NCI-H128 (cell line): ENCODE measurements at regions not wholly inside any gene's neighbourhood (a gene's known extent, or its start where the extent isn't known, plus 50 kb on each side); places are given as distances from the start of the nearest gene placed in this dataset.
"Not testable (repeated sequence)": the region's sequence is repeated elsewhere in the genome, so short reads cannot be mapped to it uniquely, and the experiment has no call there.

Experiments used
- DNase-seq: peaks from one replicate; lab custom pipeline; 2025; ENCODE audit not compliant: unreplicated experiment; lab: John Stamatoyannopoulos, UW

DNA sequence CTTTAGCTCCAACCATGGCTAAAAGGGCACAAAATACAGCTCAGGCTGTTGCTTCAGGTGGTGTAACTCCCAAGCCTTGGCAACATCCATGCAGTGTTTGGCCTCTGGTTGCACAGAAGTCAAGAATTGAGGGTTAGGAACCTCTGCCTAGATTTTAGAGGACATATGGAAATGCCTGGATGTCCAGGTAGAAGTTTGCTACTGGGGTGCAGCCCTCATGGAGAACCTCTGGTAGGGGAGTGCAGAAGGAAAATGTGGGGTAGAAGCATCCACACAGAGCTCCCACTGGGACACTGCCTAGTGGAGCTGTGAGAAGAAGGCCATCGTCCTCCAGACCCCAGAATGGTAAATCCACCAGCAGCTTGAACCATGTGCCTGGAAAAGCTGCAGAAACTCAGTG, 1453.8 kb upstream of the EYS start:
- DNase-seq: no peak

DNA sequence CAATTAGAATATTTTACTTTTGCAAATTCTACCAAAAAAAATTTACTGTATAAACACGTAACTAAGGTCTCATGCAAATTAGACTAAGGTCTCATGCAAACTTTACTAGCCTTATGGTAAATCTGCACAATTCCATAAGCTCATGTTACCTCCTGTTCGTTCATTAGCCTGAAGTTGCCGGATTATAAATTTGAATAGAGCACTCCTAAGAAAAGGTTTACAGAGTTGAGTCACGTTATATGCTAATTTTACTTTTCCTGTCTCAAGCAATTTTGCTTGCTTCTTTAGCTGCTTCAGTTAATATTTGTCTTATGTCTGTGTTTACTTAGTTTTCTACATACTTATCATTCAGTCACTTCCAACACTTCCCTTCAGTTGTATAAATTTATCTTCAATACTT, 1434.0 kb upstream of the EYS start:
- no peak for DNase-seq

DNA sequence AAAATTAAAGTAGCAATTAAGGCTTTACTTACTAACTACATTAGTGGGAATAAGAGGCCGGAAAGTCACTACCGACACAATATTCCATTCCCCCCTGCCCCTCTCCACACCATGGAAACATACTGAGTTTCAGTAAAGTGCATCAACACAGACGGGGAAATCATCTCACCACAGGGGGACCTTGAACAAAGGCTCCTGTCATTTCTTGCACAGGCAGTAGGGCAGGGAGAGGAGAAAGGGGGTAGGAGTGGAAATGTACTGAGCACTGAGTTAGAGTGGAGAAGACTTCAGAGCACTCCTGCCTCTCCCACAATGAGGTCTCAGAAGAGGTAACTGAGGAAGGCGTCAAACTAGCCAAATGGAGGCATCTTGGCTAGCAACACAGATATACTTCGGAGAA, 1426.9 kb upstream of the EYS start:
- DNase-seq: no peak

DNA sequence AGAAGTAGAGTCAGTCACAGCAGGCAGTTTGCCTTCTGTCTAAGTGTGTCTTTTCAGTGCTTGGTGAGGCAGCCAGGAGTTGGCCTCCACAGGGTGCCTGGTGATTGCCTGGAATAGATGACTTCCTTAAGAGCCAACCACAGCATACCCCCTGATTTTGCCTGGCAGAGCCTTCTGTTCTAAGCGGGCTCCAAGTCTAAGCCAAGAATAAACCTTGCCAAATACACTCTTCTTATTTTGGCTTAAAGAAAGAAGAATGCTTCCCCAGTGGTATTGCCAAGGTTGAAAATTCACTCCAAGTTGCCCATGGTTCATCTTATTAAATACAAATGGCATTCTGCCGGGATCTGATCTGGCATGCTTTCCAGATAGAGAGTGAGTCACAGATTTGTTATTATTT, 1424.8 kb upstream of the EYS start:
- no peak for DNase-seq

DNA sequence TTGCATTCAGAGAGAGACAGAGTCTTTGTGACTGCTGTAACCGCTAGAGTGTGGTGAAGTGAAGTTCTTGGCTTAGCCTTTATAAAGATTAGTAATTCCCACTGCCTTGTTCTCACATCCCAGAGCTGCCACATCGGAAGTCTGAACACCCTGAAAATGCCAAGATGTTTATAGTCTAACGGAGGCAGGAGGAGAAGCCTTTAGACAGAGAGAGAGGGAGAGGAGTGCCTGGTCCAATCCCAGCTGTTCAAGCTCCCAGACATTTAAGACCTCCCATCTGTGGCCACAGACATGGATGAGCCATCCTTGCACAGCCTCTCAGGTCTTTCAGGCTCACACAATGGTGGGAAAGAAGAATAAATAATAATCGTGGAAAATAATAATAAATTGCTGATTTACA, 1422.8 kb upstream of the EYS start:
- no peak for DNase-seq

DNA sequence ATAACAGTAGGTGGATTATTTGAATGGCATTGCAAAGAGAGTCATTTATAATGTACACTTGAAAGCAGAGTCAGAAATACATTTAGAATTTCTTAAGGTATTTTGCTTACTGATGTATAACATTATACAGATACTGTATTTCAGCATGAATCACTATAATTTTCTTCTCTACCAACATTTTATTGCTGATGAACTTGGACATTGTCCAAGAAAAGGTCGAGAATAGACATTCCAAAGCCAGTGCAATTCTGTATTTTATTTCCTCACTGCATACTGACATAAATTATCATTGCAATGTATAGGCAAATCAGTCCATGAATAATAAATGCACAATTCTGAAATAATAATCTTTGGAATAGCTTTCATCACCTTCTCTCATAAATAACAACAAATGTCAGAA, 1420.0 kb upstream of the EYS start:
- no peak for DNase-seq

DNA sequence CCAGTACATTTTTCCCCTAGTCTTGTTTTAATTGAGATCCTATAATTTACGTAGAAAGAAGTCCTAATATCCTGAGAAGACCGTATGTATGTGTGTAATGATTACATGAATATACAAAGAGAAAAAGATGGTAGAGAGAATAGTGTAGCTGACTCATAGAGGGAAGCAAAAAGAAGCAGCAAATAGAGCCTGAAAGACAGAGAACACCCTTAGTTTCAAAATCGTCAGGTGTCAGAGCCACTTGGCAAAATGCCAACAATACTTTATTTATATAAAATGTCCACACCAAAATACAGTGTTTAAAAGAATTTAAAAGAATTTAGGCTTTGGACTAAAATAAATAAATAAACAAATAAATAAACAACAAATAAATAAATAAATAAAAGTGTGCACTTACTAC, 1414.1 kb upstream of the EYS start:
- no peak for DNase-seq

DNA sequence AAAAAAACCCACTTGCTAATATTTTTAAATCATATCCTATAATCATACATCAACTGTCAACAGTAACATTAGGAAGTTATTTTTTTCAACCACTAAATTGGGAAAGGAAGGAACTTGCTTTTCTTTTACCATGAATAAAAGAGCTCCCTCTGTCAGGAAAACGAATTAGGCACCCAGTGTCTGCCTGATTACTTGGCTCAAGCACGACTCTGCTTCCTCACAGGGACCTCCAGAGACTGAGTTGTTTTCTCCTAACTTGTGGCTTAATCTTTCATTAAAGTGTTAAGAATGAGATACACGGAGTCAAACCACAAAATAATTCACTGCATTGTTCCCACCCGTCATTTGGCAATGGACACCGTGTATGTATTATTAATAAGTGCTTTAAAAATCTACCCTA, 1405.1 kb upstream of the EYS start:
- DNase-seq: no peak

DNA sequence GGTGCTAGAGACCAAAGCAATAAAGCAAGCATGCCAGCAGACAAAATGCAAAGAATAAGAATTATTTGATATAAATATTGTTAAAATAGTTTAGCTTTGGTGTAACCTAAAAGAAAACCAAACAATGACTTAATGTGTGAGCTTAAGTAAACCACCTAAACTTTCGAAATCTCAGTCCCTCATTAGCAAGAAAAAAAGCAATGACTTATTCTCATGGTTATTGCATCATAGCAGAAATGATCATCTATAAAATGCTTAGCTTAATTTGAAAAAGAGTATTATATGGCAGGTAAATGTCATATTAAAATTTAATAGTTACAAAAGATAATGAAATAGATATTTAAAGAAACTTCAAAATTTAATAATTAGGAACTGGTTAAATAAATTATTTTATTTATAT, 1395.7 kb upstream of the EYS start:
- DNase-seq: no peak

DNA sequence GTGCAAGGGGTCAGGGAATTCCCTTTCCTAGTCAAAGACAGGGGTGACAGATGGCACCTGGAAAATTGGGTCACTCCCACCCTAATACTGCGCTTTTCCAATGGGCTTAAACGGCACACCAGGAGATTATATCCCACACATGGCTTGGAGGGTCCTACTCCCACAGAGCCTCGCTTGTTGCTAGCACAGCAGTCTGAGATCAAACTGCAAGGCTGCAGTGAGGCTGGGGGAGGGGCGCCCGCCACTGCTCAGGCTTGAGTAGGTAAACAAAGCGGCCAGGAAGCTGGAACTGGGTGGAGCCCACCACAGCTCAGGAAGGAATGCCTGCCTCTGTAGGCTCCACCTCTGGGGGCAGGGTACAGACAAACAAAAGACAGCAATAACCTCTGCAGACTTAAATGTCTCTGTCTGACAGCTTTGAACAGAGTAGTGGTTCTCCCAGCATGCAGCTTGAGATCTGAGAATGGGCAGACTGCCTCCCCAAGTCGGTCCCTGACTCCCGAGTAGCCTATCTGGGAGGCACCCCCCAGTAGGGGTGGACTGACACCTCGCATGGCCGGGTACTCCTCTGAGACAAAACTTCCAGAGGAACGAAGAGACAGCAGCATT, 1388.7 kb upstream of the EYS start:
- DNase-seq: not testable (repeated sequence)

DNA sequence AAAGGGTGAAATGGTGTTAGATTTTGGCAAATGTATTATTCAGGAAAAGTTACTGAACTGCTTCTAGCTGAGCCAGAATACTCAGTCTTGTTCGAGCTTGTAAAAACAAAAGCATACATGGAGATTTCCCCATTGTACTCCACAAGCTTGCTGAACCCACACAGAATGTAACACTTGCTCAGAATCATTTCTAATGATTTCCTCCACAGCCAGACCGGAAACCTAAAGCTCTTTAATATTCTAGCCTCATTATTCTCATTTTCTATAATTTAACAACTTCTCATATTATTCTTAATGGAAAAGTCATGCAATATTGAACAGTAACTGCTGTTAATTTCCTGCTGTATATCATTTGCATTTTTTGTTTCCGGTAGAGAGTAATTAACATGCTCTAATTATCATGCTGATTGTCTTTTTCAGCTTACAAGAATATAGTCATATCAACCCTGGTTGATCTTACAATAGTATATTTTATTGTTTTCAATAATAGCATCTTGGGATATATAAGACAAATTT, 1387.5 kb upstream of the EYS start:
- DNase-seq: no peak

DNA sequence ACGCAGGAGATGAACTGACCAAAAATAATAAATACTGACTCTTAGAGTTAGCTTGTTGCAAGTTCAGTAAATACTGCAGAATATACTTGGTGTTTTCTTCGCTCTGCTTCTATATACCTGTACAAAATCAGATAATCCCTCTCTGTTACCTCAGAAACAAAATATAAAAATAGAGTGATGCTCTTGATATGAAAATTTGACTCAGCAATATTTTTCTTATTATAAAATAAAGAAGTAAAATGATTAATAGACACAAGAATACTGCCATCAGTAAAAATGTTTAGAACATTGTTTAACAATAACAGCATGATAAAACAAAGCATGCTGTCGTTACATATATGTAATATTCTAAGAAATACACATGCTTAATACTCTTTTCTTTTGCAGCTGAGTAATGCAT, 1366.9 kb upstream of the EYS start:
- no peak for DNase-seq

DNA sequence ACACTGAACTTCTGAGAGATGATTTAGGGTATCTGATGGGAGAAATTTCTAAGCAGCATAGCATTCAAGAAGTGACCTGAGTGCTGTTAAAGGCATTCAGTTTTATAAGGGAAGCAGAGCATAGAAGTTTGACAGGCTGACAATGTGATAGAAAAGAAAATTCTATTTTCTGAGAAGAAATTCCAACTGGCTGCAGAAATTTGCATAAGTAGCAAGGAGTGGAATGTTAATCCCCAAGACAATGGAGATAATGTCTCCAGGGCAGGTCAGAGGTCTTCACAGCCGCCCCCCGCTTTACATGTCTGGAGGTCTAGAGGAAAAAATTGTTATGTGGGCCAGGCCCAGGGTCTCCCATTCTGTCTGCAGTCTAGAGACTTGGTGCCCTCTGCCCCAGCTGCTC, 1361.8 kb upstream of the EYS start:
- DNase-seq: no peak

DNA sequence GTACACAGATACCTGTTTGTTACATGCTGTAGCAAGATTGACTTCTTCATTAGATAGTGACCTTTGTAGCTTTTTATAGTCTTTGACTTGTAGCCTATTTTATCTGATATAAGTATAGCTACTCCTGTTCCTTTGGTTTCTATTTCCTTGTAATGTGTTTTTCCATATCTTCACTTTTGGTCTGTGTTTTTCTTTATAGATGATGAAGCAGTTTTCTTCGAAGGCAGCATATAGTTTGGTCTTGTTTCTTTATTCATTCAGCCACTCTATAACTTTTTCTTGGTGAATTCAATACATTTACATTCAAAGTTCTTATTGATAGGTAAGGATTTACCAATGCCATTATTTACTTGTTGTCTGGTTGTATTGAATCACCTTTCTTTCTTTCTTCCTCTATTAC, 1357.3 kb upstream of the EYS start:
- no peak for DNase-seq

DNA sequence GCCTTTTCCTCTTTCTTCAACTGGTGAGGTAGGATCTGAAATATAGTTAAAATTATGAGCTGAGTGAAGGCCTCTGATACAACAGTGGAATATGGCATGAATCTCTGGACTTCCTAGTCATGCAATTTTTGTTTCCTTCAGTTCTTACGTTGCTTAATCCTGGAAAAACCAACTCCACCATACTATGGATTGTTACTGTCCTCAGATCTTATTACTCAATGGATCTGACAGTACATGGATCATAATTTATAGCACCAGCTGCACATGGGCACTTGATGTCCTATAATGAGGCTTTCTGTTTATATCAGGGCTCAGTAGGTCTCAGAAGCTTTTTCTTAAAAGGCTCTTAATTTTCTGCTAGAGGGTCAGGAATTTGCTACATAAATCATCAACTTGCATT, 1341.0 kb upstream of the EYS start:
- no peak for DNase-seq

DNA sequence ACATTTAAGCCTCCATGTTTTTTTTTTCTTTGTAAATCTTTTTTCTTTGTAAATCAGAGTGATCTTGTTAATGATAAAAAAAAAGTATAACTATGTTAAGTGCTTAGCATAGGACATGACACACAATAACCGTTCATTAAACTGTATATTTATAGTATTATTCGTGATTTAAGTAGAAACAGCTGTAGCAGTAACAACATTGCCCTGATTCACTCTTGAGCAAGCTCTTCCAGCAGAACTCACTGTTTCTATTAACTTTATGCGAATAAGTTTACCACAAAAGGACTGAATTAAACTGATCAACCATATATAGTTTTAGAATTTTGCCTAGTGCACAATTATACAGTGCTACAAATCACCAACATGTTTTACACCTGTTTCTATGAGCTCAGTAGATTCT, 1338.0 kb upstream of the EYS start:
- DNase-seq: no peak

DNA sequence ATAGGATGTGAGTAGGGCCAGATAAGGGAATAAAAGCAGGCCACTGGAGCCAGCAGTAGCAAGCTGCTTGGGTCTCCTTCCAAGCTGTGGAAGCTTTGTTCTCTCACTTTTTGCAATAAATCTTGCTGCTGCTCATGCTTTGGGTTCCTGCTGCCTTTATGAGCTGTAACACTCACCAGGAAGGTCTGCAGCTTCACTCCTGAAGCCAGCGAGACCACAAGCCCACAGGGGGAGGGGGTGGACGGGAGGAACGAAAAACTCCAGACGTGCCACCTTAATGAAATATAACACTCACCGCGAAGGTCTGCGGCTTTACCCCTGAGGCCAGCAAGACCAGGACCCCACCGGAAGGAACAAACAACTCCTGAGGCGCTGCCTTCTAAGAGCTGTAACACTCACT, 1324.4 kb upstream of the EYS start:
- no peak for DNase-seq

DNA sequence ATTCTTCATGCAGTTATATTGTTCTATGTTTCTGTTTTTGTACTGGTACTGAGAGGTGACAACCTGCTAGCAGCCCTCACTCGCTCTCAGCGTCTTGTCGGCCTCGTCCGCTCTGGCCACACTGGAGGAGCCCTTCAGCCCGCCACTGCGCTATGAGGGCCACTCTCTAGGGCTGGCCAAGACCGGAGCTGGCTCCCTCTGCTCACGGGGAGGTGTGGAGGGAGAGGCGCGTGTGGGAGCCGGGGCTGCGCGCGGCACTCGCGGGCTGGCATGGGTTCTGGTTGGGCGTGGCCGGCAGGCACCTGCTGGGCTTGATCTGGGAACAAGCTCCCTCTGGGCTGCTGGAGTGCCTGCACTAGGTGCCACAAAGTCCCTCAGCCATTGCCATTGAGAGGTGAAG, 1323.8 kb upstream of the EYS start:
- no peak for DNase-seq

DNA sequence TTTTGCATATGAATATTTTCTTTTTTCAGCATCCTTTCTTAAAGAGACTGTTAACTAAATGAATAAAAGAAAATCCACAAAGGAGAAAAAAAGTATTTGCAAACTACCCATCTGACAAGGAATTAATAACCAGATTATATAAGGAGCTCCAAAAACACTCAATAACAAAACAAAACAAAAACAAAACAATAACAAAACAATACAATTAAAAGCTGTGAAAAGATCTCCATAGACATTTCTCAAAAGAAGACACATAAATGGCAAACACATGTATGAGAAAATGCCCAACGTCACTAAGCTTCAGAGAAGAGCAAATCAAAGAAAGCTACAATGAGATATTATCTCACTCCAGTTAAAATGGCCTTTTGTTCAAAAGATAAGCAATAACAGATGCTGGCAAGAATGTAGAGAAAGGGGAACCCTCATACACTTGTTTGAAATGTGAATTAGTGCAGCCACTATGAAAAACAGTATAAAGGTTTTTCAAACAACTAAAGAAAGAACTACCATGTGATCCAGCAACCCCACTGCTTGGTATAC, 1310.0 kb upstream of the EYS start:
- DNase-seq: no peak

DNA sequence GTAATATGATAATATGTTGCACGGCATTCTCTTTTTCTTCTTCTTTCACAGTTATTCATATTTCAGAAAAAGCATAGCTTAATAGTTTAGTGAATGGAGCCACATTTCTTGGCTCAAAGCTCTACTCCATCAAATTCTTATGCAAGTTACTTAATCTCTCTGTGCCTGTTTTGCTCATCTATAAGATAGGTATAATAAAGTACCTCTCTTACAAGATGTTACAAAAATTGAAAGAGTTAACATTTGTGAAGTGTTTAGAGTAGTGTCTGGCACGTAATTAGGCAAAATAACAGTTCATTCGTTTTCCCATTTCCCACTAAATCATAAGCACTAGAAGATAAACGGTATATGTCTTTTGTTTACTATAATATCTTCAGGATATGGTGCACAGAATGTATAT, 1304.4 kb upstream of the EYS start:
- DNase-seq: no peak

DNA sequence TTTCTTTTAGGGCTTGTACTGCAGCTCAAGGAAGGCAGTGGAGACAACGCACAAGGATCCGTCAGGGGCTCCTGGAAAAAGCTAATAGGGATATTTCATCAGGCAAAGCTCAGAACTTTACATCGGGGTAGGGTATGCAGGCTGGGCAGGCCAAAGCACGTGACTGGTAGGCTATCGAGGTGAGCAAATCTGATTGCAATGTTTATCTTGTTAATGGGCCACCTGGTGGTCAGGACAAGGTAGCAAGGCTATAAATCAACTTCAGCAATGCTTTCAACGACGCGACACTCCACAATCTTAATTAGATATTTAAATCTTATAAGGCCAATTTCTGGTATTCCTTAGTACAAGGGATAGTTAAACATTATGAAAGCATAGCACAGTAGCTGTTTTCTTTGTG, 1302.8 kb upstream of the EYS start:
- no peak for DNase-seq

DNA sequence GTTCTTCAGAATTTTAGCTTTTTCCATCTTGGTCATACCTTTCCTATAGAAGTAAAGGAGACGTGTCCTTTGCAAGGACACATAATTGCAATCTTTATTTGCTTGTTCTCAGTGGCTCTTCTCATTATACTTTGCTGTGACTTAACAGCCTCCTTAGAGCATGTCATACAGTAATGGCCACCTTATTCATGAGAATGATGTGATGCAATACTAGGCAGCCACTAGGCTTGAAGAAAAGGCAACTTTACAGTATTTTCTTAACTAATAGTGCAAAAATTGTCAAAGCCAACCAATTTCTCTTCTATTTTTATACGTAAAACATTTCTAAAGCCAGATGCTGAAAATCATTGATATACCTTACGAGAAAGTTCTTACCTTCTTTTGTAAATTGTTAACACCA, 1296.8 kb upstream of the EYS start:
- DNase-seq: no peak

DNA sequence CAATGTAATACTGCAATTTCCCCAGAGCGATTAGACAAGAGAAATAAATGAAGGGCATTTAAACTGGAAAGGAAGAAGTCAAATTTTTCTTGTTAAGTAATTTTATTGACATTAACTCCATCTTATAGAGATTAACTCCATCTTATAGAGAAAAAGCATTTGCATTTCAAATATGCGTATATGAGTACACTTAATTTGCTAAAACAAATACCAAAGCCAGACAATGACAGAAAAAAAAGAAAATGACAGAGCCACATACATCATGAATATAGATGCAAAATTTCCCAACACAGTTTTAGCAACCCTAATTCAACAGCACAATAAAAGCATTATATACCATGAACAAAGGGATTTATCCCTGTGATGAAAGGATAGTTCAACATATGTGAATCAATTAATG, 1293.1 kb upstream of the EYS start:
- DNase-seq: no peak
